ENCODE measurements at regions not wholly inside any gene's neighbourhood (a gene's known extent, or its start where the extent isn't known, plus 50 kb on each side); places are given as distances from the start of the nearest gene placed in this dataset.

DNA sequence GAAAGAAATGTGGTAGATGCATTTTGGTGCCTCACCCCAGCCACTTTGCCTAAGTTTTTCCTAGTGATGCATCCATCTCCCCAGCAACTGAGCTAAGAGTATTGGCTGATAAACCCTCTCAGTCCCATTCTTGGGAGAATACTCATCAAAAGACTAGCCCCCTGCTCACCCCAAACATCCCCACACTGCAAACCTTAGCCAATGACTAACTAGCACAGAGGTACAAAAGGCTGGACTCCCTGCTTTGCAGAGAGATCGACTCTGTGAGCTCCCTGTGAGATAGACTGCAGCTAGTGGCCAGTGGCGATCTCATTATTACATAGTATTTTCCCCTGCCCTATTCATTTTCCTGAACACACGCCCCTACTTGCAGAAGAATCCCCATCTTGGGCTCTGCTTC is 155.3 kb downstream of the HHIPL2 start:
- H3K4me3 ChIP-seq = no peak overlapping the region
- no peak for DNase-seq (ENCODE audit: low spot score)
- TF ChIP-seq, protein P1, sequence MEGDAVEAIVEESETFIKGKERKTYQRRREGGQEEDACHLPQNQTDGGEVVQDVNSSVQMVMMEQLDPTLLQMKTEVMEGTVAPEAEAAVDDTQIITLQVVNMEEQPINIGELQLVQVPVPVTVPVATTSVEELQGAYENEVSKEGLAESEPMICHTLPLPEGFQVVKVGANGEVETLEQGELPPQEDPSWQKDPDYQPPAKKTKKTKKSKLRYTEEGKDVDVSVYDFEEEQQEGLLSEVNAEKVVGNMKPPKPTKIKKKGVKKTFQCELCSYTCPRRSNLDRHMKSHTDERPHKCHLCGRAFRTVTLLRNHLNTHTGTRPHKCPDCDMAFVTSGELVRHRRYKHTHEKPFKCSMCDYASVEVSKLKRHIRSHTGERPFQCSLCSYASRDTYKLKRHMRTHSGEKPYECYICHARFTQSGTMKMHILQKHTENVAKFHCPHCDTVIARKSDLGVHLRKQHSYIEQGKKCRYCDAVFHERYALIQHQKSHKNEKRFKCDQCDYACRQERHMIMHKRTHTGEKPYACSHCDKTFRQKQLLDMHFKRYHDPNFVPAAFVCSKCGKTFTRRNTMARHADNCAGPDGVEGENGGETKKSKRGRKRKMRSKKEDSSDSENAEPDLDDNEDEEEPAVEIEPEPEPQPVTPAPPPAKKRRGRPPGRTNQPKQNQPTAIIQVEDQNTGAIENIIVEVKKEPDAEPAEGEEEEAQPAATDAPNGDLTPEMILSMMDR (IDR thresholded peaks at IDR 0.05) = no peak
- no peak overlapping the region for H3K27ac ChIP-seq

DNA sequence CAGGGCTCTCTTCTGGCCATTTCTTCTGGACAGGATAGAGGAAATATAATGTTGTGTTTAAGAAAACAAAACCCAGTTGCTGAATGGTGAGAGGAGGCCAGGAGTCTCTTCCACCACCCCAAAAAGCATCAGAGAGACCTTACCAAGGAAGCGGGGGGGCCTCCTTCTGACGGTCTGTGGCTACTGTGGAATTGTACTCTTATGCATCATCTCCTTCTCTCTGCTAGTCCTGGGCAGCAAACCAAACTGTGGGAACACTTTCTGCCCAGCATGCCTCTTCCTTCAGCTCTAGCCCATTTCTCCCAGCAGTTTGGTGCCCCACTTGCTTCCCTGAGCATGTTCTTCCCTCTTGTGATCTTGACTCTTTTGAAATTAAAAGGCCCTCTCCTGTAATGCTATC is 157.7 kb downstream of the HHIPL2 start:
- no peak for DNase-seq (ENCODE audit: low spot score)
- Histone ChIP-seq H3K4me3 (no peak overlapping the region), H3K27ac (no peak overlapping the region)
- TF ChIP-seq, protein P1 (IDR thresholded peaks at IDR 0.05) = no peak

DNA sequence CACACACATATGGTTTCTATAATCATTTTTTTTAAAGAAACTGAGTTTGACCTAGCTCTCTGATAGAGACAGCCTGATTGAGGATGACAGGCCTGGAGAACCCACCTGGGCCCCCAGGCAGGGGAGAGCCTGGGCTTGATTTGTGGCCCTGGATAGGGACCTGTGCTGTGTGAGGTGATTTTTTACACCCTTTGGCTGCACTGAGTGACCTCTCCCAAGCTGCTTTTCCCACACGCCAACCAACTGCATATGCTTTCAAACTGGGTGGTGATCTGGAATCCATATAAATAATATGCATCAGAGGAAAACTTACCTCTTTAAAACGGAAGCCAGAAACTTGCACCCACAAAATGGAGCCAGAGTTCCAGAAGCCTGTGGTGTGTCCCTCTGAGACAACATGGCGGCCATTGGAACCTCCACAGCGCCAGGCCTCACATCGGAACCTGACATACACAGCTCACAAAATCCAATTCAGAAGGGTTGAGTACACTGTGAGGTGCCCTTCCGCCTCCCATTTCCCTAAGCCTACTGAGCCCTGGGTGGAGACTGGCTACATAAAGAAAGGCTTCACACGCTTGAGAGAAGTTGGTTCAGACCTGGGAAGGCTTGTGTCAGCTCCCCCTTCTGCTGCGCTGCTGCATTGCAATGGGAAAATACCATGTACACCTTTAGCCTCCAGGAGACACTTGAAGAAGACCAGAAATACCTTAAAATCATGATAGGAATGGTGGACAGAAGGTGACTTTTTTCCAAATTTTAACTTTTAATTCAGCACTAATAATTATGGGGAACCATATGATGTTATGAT is 160.7 kb downstream of the HHIPL2 start:
- Histone ChIP-seq H3K27ac (no peak overlapping the region), H3K4me3 (no peak overlapping the region)
- DNase-seq (ENCODE audit: low spot score) = no peak
- TF ChIP-seq, protein P1 (IDR thresholded peaks at IDR 0.05) = no peak

DNA sequence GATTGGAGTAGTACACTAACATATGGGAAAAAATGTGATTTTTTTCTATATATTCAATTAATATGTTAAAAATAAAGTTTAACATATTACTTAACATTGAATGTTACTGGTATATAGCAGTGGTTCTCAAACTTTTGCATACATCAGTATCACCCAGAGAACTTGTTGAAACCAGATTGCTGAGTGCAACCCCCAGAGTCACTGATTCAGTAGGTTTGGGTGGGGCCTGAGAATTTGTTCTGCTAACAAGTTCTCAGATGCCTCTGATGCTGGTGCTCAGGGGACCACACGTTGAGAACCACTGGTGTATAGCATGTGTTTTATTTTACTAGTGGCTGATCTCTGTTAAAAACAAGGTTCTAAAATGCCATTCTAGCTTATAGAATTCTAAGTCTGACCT is 161.9 kb downstream of the HHIPL2 start:
- H3K4me3 ChIP-seq = no peak overlapping the region
- TF ChIP-seq, protein P1 (IDR thresholded peaks at IDR 0.05) = no peak
- no peak overlapping the region for H3K27ac ChIP-seq
- DNase-seq (ENCODE audit: low spot score) = no peak

DNA sequence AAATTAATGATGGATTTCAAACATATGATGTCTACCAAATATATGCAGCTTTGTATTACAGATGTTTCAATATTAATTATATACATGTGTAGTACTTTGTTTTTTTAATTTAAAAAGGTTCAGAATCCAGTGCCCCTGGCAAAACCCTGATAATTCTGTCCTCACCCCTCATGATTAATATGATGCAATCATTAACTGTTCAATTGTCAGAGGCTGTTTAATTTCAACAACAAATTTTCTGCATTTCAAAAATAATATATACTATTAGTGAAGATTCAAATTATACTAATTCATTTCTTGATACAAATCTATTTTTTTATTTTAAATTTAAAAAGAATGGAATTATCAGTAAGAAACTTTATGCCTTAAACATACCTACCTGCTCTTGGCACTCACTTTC is 162.6 kb downstream of the HHIPL2 start:
- Histone ChIP-seq H3K4me3 (no peak overlapping the region), H3K27ac (no peak overlapping the region)
- no peak for DNase-seq (ENCODE audit: low spot score)
- TF ChIP-seq, protein P1 (IDR thresholded peaks at IDR 0.05) = no peak

DNA sequence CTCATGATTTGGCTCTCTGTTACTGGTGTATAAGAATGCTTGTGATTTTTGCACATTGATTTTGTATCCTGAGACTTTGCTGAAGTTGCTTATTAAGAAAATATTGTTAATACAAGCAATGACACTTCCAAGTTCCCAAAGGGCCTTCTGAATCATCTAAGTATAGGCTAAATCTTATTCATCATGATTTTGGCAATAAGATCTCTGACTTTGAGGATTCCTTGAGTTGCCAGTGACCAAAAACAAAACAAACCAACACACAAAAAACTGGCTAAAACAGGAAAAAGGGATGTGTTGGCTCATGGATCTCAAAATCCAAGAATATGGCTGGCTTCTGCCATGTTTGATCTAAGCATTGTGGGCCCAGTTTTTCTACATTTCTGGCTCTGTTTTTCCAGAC is 163.4 kb downstream of the HHIPL2 start:
- no peak for DNase-seq (ENCODE audit: low spot score)
- TF ChIP-seq, protein P1 (IDR thresholded peaks at IDR 0.05) = no peak
- no peak overlapping the region for H3K4me3 ChIP-seq
- H3K27ac ChIP-seq = no peak overlapping the region

DNA sequence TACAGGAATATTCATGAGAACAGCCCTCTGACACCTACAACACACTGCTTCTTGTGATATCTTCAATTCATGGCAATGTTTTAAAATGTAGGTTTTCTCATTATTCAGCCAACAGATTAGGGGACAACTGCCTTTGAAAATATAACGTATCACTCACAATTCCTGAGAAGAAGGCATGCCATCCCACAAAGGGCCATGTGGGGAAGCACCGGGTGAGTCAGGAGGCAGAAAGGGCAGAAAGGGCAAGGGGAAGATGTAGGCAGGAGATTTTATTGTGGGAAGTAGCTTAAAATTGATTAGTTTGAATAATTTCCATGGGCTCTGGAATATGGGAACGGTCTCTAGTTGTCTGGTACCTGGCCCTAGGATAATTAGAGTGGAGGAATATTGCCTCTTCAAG is 165.7 kb downstream of the HHIPL2 start:
- TF ChIP-seq, protein P1 (IDR thresholded peaks at IDR 0.05) = no peak
- Histone ChIP-seq H3K4me3 (no peak overlapping the region), H3K27ac (no peak overlapping the region)
- DNase-seq (ENCODE audit: low spot score) = no peak

Measured in coronary artery (tissue), 2 donors.